ENCODE measurements at regions not wholly inside any gene's neighbourhood (a gene's known extent, or its start where the extent isn't known, plus 50 kb on each side); places are given as distances from the start of the nearest gene placed in this dataset.
"Not testable (repeated sequence)": the region's sequence is repeated elsewhere in the genome, so short reads cannot be mapped to it uniquely, and the experiment has no call there.

DNA sequence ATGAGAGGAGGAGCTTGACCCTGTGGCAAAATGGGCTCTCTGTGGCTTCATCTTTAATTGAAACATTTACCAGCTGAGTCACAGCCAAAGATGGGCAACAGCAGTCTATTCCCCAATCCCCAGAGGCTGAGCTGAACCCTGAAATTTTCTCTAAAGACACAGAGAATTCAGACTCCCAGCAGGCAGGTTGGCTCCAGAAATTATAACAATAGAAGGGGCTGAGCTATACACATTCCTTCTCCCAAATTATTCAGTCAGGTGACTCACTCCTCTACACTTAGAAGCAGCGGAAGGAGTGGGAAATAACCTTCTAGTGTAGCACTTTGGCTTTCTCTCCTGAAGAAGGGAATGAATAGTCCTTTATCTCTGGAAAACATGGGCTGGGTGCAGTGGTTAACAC is 264.3 kb upstream of the ARHGEF26 start:
- no peak for FAIRE-seq

DNA sequence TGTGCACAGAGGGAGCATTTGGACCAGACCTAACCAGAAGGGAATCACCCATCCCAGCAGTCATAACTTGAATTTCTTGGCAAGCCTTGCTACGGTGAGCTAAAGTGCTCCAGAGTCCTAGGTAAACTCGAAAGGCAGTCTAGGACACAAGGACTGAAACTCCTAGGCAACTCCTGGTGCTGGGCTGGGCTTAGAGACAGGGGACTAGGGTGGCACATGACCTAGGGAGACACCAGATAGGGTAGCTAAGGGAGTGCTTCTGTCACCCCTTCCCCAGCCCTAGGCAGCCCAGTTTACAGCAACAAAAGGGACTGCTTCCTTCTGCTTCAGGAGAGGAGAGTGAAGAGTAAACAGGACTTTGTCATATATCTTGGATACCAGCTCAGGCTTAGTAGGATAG is 256.4 kb upstream of the ARHGEF26 start:
- FAIRE-seq: no peak

- no peak for FAIRE-seq
Observed at GRCh38 chr3:153866901-153867300, 254.3 kb upstream of the ARHGEF26 start.

DNA sequence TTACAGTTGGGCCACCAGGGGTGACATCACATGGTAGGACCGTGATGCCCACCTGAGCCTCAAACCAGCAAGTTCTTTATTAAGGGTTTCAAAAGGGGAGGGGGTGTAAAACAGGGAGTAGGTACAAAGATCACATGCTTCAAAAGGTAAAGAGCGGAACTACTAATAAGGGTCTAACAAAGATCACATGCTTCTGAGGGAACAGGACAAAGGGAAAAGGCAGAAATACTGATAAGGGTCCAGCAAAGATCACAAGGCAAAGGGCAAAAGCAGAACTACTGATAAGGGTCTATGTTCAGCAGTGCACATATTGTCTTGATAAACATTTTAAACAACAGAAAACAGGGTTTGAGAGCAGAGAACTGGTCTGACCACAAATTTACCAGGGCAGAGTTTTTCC is 246.8 kb upstream of the ARHGEF26 start:
- FAIRE-seq: not testable (repeated sequence)

DNA sequence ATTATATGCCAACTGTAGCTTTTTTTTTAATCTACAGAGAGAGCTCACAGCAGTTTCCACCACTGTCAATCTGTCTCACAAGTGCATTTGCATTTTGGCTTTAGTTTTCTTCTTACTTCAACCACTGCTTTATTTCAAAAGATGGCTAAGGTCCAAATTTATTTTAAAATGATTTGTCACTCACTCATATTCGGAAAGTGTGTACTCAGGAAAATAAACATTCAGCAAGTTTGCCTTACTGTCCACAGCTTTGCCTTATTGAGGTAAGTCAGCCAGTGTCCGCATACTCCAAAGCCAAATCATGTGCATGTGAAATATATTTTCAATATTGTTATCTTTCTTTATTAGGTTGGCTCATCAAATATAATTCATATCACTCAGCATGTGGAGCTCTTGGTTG is 240.7 kb upstream of the ARHGEF26 start:
- FAIRE-seq: no peak

- FAIRE-seq: no peak
Observed at GRCh38 chr3:153881201-153881600, 240.0 kb upstream of the ARHGEF26 start.

DNA sequence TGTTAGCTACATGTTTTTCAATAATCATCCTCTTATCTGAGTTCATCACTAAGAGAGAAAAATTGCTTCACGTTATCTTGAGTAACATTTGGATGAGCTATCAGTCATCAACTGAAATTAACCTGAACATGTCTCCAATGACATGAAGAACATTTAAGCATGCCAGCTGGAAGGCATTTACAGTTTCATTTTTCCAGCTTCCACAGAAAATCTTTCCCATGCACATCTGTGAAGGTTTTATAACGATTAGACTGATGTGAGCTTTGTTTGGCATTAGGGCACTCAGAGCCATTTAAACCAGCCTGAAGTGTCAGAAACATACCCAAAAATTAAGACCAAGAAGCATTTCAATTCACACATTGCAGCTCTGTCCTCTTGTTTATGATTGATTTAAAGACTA is 235.8 kb upstream of the ARHGEF26 start:
- FAIRE-seq: no peak

GRCh38 chr3:153889905-153890334 is 231.3 kb upstream of the ARHGEF26 start:
- FAIRE-seq: no peak

DNA sequence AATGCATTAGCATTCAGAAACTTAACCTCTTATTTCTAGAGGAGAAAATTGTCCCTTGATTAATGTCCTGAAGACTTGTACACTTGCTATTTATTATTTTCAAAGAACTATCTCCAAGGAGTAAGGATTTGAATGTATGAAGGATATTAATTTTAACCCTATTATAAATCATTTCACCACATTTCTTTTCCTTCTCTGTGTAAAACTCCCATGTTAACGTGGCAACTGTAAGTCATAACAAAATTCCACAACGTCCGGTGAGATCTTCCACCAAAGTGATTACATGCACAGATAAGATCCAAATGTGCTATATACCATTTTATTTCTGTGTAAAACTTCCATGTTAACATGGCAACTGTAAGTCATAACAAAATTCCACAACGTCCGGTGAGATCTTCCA is 229.1 kb upstream of the ARHGEF26 start:
- FAIRE-seq: no peak

- FAIRE-seq: no peak
Observed at GRCh38 chr3:153894857-153895256, 226.3 kb upstream of the ARHGEF26 start.

DNA sequence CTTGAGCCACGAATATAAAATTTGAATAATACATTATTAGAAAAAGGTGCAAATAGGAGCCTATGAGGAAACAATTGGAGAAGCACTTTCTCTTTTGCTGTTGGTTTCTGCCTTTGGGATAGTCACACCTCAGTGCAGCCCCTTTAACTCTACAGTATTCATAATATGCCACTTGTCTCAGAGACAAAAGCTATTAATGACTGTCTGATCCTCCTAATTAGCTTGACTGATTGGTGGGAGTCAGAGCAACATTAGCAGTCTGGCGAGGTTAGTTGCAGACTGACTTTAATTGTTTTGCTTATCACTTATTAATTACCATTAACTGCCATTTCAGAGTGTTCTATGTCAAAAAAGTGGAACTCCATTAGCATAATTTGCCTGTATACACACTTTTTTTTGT is 225.0 kb upstream of the ARHGEF26 start:
- no peak for FAIRE-seq

DNA sequence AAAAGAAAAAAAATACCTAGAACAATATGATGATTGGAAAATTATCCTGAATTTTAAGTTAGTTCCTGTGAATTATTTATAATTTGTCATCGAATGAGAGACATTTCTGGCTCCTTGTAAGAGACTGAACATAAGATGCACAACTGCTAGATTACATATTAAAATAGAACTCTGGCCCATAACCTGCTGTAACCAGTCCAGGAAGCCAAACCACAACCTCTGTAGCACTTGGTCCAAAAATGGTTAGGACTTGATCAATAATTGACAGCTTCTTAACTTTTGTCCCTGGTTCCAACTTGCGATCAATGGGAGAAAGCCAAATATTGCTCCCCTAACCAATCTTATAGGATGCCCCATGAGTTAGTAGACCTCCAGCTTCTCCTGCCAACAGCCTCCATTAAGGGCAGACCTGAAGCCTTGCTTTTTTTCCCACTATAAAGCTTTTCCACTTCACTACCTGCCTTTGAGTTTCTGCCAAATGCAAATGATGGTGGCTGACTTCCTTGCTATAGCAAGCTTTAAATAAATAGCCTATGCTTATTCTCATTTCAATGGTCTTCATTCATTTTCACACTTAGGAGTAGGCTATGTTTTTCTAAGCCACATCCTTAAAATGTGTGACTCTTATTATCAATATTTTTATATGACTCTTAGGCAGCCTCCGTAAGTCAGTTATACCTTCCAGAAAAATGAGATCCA is 224.0 kb upstream of the ARHGEF26 start:
- FAIRE-seq: no peak

GRCh38 chr3:153897842-153898241 is 223.3 kb upstream of the ARHGEF26 start:
- FAIRE-seq: no peak

DNA sequence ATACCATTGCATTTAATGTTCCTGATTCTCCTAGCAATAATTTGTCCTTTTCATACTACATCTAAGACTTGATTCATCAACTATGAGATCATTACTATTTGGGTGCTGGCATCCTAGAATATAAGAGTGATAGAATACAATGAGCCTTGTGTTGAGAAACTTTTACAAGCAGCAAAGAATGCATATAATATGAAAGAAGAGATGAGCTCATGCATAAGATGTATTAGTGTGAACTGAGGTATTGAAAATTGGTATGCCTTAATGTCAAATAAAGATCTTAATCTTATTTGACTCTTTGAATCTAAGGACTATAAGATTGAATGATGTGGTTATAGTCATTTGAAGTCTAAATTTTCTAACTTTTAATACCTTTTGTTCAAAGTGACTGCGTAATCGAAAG is 220.0 kb upstream of the ARHGEF26 start:
- FAIRE-seq: no peak

DNA sequence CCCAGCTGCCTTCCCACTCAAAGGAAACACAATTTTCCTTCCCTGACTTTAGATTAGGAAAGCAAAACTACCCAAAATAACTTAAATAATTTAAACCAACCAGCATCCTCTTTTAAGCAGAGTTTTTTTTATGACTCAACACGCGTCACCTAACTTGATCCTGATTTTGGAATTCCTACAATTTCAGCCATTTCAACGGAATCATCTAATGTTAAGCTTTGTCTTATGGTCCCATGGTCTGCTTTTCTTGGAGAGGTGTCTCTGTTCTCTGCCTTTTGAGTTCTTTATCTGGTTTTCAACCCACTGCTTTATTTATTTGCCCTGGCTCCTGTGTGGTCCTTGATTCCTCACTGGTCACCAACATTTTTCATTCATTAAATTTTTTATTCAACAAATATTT is 219.2 kb upstream of the ARHGEF26 start:
- FAIRE-seq: no peak

DNA sequence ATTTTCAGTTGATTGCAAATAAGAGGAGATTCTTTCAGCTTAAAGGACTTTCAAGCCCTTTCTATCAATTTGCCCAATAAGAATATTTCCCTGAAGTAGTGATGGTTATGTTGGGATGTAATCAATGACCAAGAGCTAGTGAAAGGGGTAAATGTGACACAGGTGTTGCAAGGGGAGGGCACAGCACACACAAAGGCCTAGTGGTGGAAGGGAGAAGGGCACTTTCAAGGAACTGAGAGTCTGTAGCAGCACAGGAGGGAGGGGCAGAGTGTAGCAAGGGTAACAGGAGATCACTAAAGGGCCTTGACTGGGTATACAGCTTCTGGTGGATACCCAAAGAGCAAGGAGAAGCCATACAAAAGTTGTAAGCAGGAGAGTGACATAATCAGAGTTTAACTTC is 217.8 kb upstream of the ARHGEF26 start:
- no peak for FAIRE-seq

- no peak for FAIRE-seq
Observed at GRCh38 chr3:153906366-153906765, 214.8 kb upstream of the ARHGEF26 start.

DNA sequence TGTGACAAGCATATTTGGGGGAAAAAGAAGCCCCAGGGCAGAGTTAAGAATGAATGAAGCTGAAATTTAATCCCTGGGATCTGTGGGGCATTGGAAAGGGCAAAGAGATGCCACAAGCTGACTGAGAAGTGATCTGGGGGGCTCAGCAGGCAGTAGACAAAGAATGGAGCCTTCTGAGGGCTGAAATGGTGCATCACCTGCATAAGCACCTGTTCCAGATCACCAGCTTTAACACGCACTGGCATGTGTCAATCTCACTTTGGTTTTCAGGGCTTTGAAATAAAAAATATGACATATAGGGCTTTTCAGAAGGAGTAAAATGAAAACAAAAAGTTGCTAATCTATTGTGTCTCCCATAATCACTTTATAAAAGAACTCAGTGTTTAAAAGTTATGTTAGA is 210.8 kb upstream of the ARHGEF26 start:
- no peak for FAIRE-seq

DNA sequence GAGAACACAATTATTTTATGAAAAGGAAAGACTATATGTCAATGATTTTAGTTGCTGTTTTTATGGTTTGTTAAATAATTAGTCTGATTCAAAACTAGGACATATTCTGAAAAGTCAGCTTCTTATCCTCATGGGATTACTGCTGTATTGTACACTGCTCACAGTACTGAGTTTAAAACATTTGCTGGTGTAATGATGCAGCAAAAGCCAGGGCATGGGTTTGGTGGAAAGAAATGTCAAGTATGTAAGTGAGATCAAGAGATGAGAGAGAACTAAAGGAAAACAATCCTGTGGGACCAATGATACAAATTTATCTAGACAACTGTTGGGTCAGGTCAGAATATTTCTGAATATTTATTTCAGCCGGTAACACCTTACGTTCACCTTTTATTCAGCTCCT is 210.1 kb upstream of the ARHGEF26 start:
- no peak for FAIRE-seq

DNA sequence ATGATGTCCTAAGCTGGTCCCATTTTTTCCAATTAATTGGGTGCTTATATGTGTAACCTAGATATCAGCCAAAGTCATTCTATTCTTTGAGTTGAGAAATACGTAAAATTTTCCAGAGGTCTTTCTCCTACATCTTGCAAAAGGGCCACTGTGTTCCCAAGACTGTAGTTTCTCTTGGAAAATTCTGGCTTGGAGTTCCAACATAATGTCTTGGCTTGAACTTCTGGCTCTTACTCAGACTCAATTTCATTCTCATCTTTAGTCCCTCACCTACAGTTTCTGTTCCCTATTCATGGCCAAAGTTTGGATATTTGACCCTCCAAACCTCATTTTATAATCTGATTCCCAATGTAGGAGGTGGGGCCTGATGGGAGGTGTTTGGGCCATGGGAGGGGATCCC is 201.4 kb upstream of the ARHGEF26 start:
- no peak for FAIRE-seq

DNA sequence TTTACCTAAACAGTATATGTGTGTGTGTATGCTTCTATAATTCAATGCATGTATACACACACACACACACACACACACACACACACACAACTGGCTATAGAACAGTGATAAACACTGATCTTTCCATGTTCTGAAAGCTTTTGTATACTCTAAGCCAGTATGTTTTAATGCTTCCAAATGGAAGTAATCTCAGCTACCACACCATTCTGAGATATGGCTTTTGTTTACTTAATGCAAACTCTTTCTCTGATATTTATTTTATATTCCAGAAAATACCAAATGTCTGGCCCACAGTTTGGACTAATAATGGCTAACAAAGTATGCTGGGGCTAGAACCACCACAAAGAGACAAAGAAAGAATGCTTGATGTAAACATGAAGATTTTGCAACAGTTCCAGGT is 199.4 kb upstream of the ARHGEF26 start:
- FAIRE-seq: no peak

DNA sequence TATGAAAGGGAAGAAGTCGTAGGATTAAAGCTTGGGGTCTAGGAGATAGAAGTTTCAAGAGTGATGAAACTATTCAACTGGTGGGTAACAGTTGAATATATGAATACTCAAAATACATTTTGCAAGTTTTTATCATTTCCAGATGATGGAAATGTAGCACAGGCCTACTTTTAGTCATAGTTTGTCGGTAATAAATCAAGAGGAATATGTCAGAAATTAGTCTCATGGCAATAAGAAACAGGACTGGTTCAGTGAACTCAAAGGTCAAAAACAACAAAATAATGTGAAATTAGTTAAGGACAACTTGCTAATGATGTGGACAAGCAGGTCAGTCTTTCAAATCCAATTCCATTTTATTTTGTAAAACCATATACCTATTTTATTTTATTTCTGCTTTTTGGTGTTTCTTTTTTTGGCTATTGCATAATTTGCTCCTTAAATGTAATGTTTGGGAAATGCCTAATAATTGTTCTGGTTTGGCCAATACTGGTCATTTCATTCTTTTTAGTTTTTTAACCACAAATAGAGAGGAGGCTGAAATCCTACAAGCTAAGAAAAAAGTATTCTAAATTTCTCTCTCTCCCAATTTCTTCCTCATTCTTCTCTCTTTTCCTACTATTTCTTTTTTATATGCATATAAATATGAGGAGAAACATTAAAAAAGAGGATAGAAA is 195.2 kb upstream of the ARHGEF26 start:
- FAIRE-seq: no peak

DNA sequence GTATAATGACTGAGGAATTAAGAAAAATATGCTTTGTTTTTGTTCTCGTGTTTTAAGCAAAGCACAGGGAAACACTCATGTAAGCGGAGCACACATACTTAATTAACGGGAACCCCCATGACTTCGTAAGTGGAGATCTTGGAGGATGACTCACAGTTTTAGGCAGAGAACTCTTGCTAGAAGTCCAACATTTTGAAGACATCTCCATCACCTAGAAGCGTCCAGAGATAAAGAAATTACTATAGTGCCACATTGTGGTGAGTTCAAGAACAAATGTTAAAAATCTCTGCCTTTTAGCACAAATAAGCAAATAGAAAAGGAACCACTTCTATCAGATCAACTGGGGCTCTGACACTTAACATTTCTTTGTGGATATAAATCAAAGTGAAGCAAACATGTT is 194.1 kb upstream of the ARHGEF26 start:
- FAIRE-seq: no peak

DNA sequence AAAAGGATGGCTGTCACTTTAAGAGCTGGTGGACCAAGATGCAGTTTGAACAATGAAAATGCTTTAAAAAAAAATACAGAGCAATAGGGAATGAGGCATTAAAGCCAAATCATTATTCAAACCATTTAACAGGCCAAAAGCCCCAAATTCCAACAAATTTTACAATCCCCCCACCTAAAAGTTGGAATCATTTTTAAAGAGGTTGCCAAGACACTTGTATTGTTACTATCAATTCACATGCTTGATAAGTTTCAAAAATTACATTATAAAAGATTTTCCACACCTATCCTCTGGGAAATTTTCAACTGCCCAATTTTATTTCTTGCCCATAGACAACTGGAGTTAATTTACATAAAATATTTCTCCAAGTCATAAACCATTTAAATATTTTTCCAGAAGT is 192.3 kb upstream of the ARHGEF26 start:
- FAIRE-seq: no peak

DNA sequence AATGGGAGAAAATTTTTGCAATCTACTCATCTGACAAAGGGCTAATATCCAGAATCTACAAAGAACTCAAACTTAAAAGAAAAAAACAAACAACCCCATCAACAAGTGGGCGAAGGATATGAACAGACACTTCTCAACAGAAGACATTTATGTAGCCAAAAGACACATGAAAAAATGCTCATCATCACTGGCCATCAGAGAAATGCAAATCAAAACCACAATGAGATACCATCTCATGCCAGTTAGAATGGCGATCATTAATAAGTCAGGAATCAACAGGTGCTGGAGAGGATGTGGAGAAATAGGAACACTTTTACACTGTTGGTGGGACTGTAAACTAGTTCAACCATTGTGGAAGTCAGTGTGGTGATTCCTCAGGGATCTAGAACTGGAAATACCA is 187.7 kb upstream of the ARHGEF26 start:
- FAIRE-seq: not testable (repeated sequence)

Measured in islet of Langerhans (tissue), 1 donor.